NOMO-1 (cell line): ENCODE measurements at regions not wholly inside any gene's neighbourhood (a gene's known extent, or its start where the extent isn't known, plus 50 kb on each side); places are given as distances from the start of the nearest gene placed in this dataset.

Source experiments
- DNase-seq, 2 experiments: peaks; one replicate each; lab custom pipeline; 2025; ENCODE audit not compliant: unreplicated experiment in 2 of 2; lab: John Stamatoyannopoulos, UW

GRCh38 chr4:163858515-163858914, 364.0 kb downstream of the TMA16 start:
- DNase-seq, result peak in 1 of 2 experiments; percentile 17

GRCh38 chr4:163863082-163863481, 368.6 kb downstream of the TMA16 start:
- DNase-seq, result no peak

GRCh38 chr4:163865010-163865409, 370.5 kb downstream of the TMA16 start:
- DNase-seq, result no peak

- no peak for DNase-seq
Observed at GRCh38 chr4:163866728-163867315, 372.3 kb downstream of the TMA16 start.

GRCh38 chr4:163868445-163868844, 374.0 kb downstream of the TMA16 start:
- no peak for DNase-seq

- DNase-seq, result no peak
Observed at GRCh38 chr4:163871078-163871477, 376.6 kb downstream of the TMA16 start.

GRCh38 chr4:163875327-163875726, 380.8 kb downstream of the TMA16 start:
- DNase-seq, result no peak

GRCh38 chr4:163878336-163879121, 384.0 kb downstream of the TMA16 start:
- no peak for DNase-seq

GRCh38 chr4:163892417-163892816, 397.9 kb downstream of the TMA16 start:
- no peak for DNase-seq

GRCh38 chr4:163895378-163896005, 401.0 kb downstream of the TMA16 start:
- peak; percentile 15 to 52 for DNase-seq

GRCh38 chr4:163901319-163901718, 406.8 kb downstream of the TMA16 start:
- no peak for DNase-seq

GRCh38 chr4:163902417-163902816, 407.9 kb downstream of the TMA16 start:
- DNase-seq, result no peak

GRCh38 chr4:163911891-163912290, 417.4 kb downstream of the TMA16 start:
- DNase-seq, result no peak

GRCh38 chr4:163913571-163913970, 419.1 kb downstream of the TMA16 start:
- no peak for DNase-seq

GRCh38 chr4:163915896-163916295, 421.4 kb downstream of the TMA16 start:
- no peak for DNase-seq

GRCh38 chr4:163920426-163920825, 425.9 kb downstream of the TMA16 start:
- DNase-seq, result no peak

- no peak for DNase-seq
Observed at GRCh38 chr4:163922302-163922701, 427.8 kb downstream of the TMA16 start.

GRCh38 chr4:163923092-163923491, 428.6 kb downstream of the TMA16 start:
- DNase-seq, result no peak

GRCh38 chr4:163930086-163930485, 435.6 kb downstream of the TMA16 start:
- no peak for DNase-seq

GRCh38 chr4:163932504-163932903, 438.0 kb downstream of the TMA16 start:
- no peak for DNase-seq

- DNase-seq, result no peak
Observed at GRCh38 chr4:163939597-163939996, 445.1 kb downstream of the TMA16 start.
